ENCODE measurements at regions not wholly inside any gene's neighbourhood (a gene's known extent, or its start where the extent isn't known, plus 50 kb on each side); places are given as distances from the start of the nearest gene placed in this dataset.

DNA sequence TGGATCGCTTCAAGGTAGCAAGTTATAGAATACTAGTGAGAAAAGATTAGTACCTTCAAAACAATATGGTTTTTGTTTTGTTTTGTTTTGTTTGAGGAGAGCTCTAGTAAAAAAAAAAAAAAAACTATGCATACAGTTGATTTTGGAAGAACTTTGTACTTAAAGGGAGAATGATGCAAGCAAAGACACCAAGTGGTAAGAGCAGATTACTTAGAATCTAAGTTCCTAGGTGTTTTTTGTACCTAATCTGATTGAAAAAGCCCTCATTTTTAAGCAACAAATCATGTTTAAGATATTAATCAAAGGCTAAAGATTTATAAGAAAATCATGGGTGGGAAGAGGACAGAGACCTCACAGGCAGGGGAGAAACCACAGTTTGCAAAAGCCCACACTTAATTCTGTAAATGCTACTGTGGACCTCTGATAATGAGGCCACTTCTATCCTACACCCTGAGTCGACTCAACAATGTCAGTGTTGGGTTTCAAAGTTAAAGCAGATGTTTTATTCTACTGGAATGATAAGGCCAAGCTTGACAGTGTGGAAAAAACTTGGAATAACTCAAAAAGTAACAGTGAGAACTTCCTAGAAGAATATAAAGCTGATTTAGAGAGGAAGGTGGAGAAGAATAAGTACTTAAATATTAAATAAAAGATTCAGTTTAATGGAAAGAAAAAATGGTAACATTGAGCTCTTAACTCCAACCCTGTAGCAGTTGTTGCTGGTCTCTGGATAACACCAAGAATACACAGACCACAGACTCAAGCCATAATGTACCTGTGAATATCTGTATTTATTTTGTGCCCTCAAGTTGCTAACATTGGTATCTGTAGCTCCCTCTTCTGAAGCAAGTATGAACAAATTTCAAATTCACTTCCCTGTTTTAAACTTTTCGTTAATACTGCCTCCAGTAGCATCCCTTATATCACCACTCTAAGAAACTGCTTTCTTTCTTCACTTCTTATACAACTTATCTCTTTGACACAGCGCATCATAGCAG, 1047.8 kb downstream of the EPHA7 start:
- Histone ChIP-seq H3K27me3 (ENCODE audit: insufficient read depth, poor library complexity, severe bottlenecking) (no peaks in the 10 kb centered on the region), H3K4me3 (replicated peaks; ENCODE audit: insufficient read depth, low read length) (no peak overlapping the region), H3K27ac (replicated peaks) (no peak overlapping the region)
- no peak for DNase-seq (ENCODE audit: low read depth in 1 of 2, low spot score in 1 of 2)
- TF ChIP-seq GABPA (IDR thresholded peaks at IDR 0.05; ENCODE audit: low read depth) (no peak), SPI1 (IDR thresholded peaks at IDR 0.05; ENCODE audit: borderline replicate concordance, low read depth) (no peak), POLR2AphosphoS5 (IDR thresholded peaks at IDR 0.05; ENCODE audit: low read depth) (no peak)
- TF ChIP-seq, protein P1, sequence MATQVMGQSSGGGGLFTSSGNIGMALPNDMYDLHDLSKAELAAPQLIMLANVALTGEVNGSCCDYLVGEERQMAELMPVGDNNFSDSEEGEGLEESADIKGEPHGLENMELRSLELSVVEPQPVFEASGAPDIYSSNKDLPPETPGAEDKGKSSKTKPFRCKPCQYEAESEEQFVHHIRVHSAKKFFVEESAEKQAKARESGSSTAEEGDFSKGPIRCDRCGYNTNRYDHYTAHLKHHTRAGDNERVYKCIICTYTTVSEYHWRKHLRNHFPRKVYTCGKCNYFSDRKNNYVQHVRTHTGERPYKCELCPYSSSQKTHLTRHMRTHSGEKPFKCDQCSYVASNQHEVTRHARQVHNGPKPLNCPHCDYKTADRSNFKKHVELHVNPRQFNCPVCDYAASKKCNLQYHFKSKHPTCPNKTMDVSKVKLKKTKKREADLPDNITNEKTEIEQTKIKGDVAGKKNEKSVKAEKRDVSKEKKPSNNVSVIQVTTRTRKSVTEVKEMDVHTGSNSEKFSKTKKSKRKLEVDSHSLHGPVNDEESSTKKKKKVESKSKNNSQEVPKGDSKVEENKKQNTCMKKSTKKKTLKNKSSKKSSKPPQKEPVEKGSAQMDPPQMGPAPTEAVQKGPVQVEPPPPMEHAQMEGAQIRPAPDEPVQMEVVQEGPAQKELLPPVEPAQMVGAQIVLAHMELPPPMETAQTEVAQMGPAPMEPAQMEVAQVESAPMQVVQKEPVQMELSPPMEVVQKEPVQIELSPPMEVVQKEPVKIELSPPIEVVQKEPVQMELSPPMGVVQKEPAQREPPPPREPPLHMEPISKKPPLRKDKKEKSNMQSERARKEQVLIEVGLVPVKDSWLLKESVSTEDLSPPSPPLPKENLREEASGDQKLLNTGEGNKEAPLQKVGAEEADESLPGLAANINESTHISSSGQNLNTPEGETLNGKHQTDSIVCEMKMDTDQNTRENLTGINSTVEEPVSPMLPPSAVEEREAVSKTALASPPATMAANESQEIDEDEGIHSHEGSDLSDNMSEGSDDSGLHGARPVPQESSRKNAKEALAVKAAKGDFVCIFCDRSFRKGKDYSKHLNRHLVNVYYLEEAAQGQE (IDR thresholded peaks at IDR 0.05; ENCODE audit: insufficient replicate concordance, low read depth), result no peak
- TF ChIP-seq, protein P2, sequence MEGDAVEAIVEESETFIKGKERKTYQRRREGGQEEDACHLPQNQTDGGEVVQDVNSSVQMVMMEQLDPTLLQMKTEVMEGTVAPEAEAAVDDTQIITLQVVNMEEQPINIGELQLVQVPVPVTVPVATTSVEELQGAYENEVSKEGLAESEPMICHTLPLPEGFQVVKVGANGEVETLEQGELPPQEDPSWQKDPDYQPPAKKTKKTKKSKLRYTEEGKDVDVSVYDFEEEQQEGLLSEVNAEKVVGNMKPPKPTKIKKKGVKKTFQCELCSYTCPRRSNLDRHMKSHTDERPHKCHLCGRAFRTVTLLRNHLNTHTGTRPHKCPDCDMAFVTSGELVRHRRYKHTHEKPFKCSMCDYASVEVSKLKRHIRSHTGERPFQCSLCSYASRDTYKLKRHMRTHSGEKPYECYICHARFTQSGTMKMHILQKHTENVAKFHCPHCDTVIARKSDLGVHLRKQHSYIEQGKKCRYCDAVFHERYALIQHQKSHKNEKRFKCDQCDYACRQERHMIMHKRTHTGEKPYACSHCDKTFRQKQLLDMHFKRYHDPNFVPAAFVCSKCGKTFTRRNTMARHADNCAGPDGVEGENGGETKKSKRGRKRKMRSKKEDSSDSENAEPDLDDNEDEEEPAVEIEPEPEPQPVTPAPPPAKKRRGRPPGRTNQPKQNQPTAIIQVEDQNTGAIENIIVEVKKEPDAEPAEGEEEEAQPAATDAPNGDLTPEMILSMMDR (IDR thresholded peaks at IDR 0.05; ENCODE audit: insufficient read depth, low read length), result no peak

DNA sequence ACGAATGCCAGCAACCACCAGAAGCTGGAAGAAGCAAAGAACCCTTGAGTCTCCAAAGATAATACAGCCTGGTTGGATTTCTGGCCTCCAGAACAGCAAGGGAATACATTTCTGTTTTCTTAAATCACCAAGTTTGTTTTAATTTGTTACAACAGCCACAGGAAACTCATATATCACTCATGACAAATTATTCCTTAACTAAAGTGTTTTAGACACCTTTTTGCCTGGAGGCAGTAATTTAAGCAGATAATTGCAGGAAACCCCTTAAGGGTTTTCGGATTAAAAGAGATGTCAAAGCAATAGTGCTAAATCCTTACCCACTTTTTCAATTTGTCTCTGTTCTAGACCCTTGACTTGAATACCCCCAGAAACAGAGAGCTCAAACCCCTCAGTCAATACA, 1050.0 kb downstream of the EPHA7 start:
- no peak overlapping the region for H3K4me3 ChIP-seq (replicated peaks; ENCODE audit: insufficient read depth, low read length)
- TF ChIP-seq, protein P1 (IDR thresholded peaks at IDR 0.05; ENCODE audit: insufficient replicate concordance, low read depth), result no peak
- TF ChIP-seq GABPA (IDR thresholded peaks at IDR 0.05; ENCODE audit: low read depth) (no peak), POLR2AphosphoS5 (IDR thresholded peaks at IDR 0.05; ENCODE audit: low read depth) (no peak), SPI1 (IDR thresholded peaks at IDR 0.05; ENCODE audit: borderline replicate concordance, low read depth) (no peak)
- TF ChIP-seq, protein P2 (IDR thresholded peaks at IDR 0.05; ENCODE audit: insufficient read depth, low read length), result no peak
- DNase-seq (ENCODE audit: low read depth in 1 of 2, low spot score in 1 of 2), result no peak

DNA sequence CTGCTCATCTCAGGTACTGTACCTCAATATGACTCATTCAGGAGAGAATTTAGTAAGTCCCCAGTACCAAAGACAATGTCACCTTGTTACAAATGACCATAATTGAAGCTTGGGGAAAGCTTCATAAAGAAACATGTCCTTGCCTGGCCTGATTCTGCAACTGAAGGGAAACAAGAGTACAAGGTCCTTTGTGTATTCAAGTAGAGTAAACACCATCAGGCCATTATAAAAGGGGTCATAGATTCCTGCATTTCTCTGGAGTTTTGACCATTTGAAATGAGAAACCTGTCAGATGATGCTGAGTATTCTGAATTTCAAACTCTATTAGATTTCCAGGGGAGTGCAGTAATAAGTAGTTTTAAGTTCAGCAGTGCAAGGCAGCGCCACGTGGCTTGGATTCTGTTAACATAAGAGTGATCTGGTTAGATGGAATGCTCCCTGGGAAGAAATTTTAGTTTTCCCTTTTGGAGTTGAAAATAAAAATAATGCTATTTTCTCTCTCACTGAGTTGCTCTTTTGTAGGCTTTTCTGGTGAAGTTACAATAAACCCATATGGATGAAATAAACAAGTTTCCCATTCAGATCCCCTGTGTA, 1054.3 kb downstream of the EPHA7 start:
- no peak overlapping the region for H3K27ac ChIP-seq (replicated peaks)
- no peak for DNase-seq (ENCODE audit: low read depth in 1 of 2, low spot score in 1 of 2)
- no peak overlapping the region for H3K4me3 ChIP-seq (replicated peaks; ENCODE audit: insufficient read depth, low read length)
- no peaks in the 10 kb centered on the region for H3K27me3 ChIP-seq (ENCODE audit: insufficient read depth, poor library complexity, severe bottlenecking)
- TF ChIP-seq GABPA (IDR thresholded peaks at IDR 0.05; ENCODE audit: low read depth) (no peak), POLR2AphosphoS5 (IDR thresholded peaks at IDR 0.05; ENCODE audit: low read depth) (no peak), SPI1 (IDR thresholded peaks at IDR 0.05; ENCODE audit: borderline replicate concordance, low read depth) (no peak)
- TF ChIP-seq, protein P2 (IDR thresholded peaks at IDR 0.05; ENCODE audit: insufficient read depth, low read length), result no peak

More for the DNA sequence above, 1050.0 kb downstream of the EPHA7 start:
- Histone ChIP-seq H3K27me3 (ENCODE audit: insufficient read depth, poor library complexity, severe bottlenecking) (no peaks in the 10 kb centered on the region), H3K27ac (replicated peaks) (no peak overlapping the region)
